NOMO-1 treated with dmso at 0.1 percent for 144 hours (cell line): ENCODE measurements at regions not wholly inside any gene's neighbourhood (a gene's known extent, or its start where the extent isn't known, plus 50 kb on each side); places are given as distances from the start of the nearest gene placed in this dataset.
"Not testable (repeated sequence)": the region's sequence is repeated elsewhere in the genome, so short reads cannot be mapped to it uniquely, and the experiment has no call there.

Experiments
- DNase-seq: peaks from one replicate; lab custom pipeline; 2025; ENCODE audit not compliant: unreplicated experiment; lab: John Stamatoyannopoulos, UW

DNA sequence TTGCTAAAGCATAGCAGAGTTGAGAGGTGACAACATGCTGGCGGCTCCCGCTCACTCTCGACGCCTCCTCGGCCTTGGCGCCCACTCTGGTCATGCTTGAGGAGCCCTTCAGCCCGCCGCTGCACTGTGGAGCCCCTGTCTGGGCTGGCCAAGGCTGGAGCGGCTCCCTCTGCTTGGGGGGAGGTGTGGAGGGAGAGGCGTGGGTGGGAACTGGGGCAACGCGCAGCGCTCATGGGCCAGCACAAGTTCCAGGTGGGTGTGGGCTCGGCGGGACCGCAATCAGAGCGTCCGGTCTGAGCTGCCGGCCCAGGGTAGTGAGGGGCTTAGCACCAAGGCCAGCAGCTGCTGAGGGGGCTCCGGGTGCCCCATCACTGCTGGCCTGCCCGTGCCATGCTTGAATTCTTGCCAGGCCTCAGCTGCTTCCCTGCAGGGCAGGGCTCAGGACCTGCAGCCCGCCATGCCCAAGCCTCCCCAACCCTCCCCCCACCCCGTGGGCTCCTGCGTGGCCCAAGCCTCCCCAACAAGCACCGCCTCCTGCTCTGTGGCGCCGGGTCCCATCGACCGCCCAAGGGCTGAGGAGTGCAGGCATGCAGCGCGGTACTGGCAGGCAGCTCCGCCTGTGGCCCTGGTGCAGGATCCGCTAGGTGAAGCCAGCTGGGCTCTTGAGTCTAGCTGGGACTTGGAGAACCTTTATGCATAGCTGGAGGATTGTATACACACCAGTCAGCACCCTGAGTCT lies 2052.8 kb upstream of the CELF4 start:
- DNase-seq: no peak

DNA sequence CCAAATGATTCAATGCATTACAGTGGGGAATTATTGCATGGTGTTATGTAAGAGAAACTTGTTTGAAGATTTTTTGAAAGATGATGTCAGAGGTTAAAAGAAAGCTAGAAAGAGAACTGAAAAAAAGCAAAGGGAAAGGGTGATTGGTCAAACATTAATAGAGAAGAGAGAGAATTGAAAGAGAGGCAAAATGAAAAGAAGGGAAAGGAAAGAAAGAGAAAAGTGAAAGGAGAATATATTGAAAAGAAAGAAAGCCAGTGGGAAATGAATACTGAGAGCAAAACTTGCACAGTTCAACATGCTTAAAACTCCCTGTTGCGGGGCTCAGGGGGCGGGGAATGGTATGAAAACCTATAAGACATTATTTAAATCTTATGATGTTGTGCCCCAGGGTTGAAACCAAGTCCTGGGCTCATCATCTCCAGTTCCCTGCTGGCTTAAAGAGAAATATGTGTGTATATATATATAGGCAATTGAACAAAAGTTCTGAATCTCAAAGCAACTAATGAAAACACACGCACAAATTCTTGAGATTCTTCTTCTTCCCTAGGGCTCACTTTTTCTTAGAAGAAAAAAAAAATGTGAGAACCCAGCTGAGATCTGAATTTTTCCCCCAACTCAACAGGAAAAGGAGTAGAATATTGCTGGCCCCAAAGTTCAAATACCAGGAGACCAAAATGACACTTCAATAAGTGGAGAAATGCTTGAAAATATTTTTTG lies 2045.9 kb upstream of the CELF4 start:
- no peak for DNase-seq

DNA sequence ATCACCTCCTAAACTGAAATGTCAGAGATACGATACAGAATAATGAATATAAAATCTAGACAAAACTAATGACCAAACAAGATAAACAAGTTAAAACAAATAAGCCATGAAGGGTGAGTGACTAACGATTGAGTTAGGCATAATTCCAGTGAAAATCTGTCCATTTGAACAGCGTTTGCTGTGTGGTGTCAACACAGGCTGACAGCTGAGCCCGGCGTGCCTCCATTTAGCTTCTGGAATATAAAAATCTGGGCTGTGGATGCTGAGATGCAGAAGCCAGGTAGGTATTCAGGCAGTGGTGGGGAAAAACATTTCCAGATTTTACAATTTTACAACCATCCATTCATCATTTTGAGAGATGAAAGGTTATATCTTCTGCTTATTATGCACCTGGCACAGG lies 2041.4 kb upstream of the CELF4 start:
- no peak for DNase-seq

DNA sequence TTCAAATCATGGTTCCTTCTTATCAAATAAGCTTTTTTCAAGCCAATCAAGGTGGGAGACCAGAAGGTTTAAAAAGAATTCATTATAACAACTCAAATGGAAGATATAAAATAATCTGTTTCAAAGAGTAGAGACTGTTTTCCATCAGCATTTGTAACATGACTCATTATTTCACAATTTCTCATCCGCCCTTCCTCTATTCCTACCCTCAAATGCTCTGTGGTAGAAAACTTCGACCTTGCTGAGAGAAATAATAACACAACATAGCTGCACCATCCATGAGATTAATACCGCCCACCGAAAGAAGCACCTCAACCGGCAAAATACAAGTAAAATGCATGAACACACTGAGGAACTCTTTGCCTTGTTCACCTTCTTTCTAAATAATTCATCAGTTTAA lies 2039.2 kb upstream of the CELF4 start:
- no peak for DNase-seq

DNA sequence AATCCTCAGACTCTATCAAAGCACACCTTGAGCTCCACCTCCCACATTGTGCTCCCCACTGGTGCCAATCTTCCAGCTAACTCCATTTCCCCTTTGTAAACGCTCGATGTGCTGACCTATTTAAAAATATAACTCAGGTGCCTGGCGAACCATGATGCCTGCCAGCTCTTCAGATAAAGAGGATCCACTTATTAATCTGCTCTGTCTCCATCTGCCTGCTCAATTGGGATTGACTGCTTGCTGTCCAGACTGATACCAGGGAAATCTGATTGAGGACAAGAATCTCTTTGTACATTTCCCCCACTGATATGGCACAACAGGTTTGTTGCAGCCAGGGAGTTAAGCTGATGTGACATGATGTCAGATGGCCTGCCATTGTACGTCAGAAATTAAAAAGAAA lies 2036.5 kb upstream of the CELF4 start:
- DNase-seq: no peak

DNA sequence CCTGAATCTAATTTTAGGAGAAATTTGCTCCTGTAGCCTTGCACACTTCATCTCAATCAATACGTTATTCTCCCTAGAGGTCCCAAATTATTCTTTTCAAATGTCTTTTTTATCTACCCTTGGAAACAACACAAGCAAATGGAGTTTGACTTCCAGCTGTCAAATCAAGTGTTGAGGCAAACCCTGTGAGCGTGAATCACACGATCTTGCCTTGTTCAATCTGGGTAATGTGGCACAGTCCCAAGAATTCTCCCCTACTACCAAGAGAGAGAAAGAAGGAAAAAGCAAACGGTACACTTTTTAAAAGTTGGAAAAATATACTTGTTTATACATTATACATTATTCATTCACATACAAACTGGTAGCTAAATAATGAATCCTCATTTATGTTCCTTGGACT lies 2035.3 kb upstream of the CELF4 start:
- DNase-seq: no peak

DNA sequence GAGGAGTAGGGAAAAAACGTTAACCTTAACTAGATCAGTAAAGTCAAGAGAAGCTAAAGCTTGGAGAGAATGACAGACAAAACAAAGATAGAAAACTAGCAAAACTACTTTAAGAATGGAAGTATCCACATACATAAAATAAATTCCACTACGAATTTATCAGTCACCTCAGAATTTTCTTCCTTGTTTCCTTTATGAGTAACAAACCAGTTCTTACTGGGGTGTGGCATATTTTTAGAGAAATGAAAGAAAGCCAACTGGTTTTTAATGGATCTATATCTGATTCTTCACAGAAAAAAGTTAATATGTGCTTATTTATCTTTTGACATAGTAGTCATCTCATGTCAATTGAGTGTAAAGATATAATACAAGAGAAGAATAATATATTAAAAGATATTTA lies 2033.7 kb upstream of the CELF4 start:
- DNase-seq: no peak

DNA sequence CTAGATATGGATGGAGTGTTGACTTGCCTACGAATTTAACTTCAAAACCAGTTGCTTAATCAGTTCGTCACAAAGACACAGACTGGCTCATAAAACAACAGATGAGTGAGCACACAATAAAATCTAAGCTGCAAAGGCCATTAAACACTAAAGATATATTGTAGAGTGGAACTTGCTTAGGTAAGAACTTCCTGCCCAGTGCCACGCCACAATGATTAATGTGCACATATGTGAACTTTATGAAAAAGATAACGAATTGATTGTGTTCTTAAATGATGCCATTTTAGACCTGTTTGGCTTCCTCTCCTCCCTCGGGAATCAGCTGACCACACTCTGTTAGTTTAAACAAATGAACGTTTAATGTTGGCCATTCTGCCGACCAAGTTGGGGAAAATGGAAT lies 2031.3 kb upstream of the CELF4 start:
- DNase-seq: no peak

DNA sequence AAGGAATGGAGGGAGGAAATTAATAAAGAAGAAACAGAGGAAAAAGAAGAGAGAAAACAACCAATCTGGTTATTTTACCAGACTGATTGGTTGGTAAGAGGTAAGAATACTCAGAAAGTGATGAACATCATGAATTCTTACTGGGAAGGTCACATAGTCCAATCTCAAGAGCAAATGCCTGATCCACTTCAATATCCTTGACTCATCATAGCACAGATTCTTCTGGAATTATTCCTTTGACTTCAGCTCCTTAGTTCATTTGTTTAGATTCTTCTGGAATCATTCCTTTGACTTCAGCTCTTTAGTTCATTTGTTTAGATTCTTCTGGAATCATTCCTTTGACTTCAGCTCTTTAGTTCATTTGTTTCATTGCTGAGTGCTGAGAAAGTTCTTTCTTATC lies 2030.6 kb upstream of the CELF4 start:
- no peak for DNase-seq

DNA sequence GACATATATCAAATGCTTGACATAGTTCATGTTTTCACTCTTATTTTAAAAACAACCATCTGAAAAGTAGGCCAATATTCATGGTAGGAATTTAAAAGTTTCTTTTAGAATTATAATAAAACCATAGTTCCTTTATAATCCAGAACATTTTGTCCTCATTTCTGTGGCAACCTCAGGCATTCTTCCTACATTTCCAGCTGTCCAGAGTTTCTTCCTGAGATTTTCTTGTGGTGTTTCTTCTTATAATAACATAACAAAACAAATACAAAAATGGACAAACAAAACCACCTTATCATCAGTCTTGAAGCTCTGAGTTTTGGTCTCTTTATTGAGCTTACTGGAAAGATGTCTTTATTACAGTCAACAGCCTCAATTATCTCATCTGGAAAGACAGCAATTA lies 2028.6 kb upstream of the CELF4 start:
- no peak for DNase-seq

DNA sequence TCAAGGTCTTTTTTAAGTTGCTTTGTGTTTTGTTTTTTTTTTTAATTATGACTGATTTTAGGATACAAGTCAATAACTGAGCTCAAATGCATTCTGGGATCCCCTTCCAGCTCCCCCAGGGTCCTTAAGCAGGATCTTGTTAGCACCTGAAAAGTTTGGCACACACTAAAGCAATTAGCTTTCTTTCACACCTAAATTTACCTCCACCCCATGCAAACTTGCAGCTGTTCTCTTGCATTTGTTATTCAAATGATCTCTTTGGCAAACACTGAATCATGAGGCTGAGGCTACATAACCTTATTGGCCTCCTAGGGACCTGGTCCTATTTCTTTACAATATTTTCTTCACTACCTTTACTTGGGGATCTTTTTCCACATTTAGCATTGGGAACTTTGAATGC lies 2026.1 kb upstream of the CELF4 start:
- DNase-seq: no peak

DNA sequence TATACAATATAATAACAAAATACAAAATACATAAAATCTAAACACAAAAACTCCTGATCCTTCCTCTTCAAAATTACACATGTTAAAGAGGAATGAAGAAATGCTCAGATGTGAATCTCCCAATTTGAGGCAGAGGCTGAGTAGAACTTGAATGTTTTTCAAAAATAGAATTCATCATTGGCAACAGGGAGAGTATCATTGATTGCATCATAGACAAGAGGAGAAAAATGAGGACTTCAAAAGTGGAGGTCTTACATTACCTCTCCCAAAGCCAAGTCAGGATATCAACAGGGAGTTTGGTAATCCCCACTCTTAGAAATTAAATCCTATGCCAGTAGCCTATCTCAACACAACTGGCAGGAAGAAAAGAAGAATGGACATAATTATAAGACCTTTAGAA lies 2023.9 kb upstream of the CELF4 start:
- DNase-seq: no peak

DNA sequence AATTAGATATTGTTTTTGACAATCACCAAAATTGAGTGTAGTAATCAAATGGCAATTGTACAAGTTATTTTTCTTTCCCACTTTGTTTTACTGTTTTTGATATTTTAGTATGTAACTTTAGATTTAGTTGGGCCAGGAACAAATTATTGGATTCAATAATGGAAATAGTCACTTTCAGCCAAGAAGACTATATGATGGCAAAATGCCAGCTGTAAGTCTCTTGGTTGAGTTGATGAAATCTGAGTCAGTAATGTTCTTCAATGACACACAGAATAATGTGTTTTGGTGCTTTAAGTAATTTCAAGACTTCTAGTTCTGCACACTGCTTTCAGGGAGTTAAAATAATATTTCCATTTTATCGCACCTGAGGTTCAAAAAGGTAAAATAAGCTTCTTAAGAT lies 2022.0 kb upstream of the CELF4 start:
- DNase-seq: no peak

DNA sequence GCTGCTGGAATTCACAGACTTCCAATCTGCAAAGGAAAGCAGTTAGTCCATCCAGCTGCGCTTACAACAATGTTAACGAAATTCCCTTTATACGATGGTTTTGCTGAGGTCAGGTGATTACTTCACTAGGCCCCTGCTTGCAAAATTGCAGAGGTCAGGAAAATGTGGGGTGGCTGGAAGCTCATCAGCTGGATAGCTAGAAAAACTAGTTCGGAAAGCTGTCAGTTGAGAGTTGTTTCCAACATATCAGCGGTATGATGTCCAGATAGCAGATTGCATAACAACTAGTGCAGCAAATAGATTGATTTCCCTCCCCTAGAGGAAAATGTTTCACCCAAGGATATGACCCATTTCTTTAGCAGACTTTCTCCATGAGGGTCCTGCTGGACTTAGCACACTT lies 2021.1 kb upstream of the CELF4 start:
- no peak for DNase-seq

DNA sequence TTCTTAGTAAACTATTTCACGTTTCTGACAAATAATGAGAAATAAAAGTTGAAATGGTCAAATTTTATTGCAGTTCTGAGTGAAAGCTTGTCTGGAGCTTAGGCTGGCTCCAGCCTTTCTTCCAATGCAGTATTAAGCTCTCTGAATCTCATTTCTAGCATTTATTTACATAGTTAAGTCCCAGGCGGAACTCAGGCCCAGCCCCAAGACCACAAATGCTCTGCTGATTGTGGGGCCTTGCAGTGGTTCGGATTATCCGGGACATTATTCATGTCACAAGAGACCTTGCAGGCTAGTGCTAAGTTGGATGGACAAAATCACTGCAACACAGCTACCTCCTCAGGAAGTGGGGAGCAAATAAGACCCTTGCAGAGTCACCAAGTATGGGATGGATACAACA lies 2009.3 kb upstream of the CELF4 start:
- DNase-seq: no peak

DNA sequence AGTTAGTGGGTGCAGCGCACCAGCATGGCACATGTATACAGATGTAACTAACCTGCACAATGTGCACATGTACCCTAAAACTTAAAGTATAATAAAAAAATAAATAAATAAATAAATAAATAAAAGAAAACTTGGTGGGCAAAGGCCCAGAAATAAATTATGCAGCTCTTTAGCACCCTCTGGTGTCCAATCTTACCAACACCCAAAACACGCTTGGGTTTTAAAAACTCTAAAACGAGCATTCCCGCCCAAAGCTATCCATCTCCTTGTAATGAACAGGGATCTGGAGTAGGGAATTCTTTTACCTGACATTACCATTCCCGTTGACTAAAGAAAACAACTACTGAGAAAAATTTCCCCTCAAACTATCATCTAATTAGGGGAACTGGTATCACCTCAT lies 2005.9 kb upstream of the CELF4 start:
- no peak for DNase-seq

DNA sequence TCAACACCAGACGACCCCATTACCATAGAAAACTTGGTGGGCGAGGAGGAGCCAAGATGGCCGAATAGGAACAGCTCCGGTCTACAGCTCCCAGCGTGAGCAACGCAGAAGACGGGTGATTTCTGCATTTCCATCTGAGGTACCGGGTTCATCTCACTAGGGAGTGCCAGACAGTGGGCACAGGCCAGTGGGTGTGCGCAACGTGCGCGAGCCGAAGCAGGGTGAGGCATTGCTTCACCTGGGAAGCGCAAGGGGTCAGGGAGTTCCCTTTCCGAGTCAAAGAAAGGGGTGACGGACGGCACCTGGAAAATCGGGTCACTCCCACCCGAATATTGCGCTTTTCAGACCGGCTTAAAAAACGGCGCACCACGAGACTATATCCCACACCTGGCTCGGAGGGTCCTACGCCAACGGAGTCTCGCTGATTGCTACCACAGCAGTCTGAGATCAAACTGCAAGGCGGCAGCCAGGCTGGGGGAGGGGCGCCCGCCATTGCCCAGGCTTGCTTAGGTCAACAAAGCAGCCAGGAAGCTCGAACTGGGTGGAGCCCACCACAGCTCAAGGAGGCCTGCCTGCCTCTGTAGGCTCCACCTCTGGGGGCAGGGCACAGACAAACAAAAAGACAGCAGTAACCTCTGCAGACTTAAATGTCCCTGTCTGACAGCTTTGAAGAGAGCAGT lies 2000.1 kb upstream of the CELF4 start:
- DNase-seq: not testable (repeated sequence)

DNA sequence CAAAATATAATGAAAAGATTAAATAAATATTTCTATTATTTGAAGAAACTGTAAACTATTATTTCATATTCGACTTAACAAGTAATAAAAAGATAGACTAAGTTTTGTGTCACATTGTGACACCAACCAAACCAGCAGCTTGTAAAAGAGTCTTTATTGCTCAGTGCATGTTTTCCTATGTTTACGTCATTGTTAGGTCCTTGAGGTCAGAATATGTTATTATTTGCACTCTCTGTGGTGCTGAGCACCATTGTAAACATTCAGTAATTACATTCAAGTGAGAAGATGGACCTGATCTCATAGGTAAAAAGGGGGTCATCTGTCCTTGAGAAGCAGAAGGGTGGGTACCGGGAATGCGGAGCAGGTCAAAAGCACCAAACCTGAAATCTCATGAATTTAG lies 1999.1 kb upstream of the CELF4 start:
- DNase-seq: no peak

DNA sequence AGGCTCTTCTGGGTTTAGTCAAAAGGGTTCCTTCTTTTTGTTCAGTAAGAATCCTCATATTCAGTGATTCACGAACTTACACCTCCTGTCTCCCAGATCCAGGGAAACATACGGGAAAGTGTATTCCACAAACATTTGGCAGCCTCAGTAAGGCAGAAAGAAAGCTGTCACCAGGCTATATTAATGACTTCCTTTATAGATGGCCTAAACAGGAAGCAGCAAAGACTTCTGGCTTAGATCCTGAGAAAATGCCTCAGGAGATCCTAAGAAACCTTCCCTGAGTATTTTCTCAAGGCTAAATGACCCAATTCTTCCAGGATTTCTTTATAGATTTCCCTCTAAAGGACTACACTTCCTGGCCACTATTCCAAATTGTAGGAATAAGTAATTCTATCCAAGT lies 1995.5 kb upstream of the CELF4 start:
- DNase-seq: no peak

DNA sequence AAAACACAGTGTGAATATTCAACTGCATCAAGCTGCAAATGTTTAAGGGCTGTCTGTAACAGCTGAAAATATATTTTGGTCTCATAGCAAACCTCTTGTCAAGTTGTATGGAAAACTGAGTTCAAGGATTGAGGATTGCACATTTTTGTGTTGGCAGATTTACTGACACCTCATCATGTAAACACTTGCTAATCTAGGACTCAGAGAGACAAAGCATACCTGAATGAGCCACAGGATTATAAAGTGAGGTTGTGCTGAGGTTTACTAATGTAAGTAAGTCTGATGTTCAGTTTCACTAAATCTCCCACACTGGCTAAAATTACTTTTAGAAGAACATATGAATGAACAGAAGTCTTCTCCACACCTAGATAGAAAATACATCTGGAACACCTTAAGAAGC lies 1993.1 kb upstream of the CELF4 start:
- DNase-seq: no peak

DNA sequence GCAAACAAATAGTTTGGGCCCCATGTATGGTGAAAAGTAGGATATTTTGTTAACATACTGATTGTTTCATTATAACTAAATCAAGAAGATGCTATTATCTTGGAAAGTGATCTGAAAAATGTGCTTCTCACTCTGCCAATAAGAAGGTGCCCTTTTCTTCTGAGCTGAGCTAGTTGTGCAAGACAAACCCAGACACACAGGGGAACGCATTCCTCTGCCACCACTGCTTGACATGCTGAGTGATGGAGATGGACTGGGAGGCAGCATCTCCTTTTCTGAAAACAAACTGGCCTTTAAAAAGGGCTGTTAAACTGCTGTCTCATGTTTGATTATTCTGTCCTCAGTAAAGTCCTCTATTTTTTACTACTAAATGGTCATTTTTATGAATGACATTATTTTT lies 1989.9 kb upstream of the CELF4 start:
- DNase-seq: no peak

DNA sequence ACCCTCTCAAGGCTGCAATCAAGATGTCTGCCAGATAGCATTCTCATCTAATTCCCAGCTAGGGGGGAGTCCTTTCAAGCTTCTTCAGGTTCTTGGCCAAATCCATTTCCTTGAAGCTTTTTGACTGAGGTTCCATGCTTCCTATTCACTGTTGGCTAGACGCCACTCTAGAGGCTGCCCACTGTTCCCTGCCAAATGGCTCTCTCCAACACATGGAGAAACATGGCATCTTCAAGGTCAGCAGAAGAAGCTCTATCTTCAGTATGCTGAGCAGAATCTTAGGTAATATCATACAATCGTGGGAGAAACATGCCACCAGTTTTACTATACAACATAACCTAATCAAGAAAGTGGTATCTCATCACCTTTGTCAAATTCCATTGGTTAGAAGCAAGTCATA lies 1985.1 kb upstream of the CELF4 start:
- DNase-seq: no peak
